Glutamatergic neuron (in vitro differentiated cells): ENCODE measurements at regions not wholly inside any gene's neighbourhood (a gene's known extent, or its start where the extent isn't known, plus 50 kb on each side); places are given as distances from the start of the nearest gene placed in this dataset.

Source experiments
- DNase-seq: peaks from one replicate; pipeline ENCODE4 v3.0.0; 2022
- H3K27ac Mint-ChIP-seq: one replicate; pipeline ENCODE4 v1.8.0; 2020; ENCODE audit warnings: mild to moderate bottlenecking, mixed read lengths, inconsistent platforms; ENCODE audit not compliant: unreplicated experiment
- H3K27me3 Mint-ChIP-seq: one replicate; pipeline ENCODE4 v1.8.0; 2020; ENCODE audit warnings: mild to moderate bottlenecking, moderate library complexity, mixed read lengths, inconsistent platforms; ENCODE audit not compliant: unreplicated experiment
- H3K36me3 Mint-ChIP-seq: one replicate; pipeline ENCODE4 v1.8.0; 2020; ENCODE audit warnings: mild to moderate bottlenecking, mixed read lengths, inconsistent platforms; ENCODE audit not compliant: unreplicated experiment
- H3K4me1 Mint-ChIP-seq: one replicate; pipeline ENCODE4 v1.8.0; 2020; ENCODE audit warnings: mild to moderate bottlenecking, low read depth, mixed read lengths, inconsistent platforms; ENCODE audit not compliant: unreplicated experiment
- H3K4me3 Mint-ChIP-seq: one replicate; pipeline ENCODE4 v1.8.0; 2020; ENCODE audit warnings: mild to moderate bottlenecking, mixed read lengths, inconsistent platforms; ENCODE audit not compliant: unreplicated experiment
- H3K9me3 Mint-ChIP-seq: one replicate; pipeline ENCODE4 v1.8.0; 2020; ENCODE audit warnings: mild to moderate bottlenecking, moderate library complexity, mixed read lengths, inconsistent platforms; ENCODE audit not compliant: unreplicated experiment
- TF ChIP-seq, protein P1 (sequence below): fragments of 200-600 bp; sonication (generic); IDR thresholded peaks from one replicate; pipeline ENCODE4 v1.5.0; 2021; ENCODE audit not compliant: partially characterized antibody, unreplicated experiment

- no peak overlapping the region for H3K4me3 Mint-ChIP-seq
- peaks cover 1% of the 10 kb centered on the region for H3K9me3 Mint-ChIP-seq
- TF ChIP-seq, protein P1, sequence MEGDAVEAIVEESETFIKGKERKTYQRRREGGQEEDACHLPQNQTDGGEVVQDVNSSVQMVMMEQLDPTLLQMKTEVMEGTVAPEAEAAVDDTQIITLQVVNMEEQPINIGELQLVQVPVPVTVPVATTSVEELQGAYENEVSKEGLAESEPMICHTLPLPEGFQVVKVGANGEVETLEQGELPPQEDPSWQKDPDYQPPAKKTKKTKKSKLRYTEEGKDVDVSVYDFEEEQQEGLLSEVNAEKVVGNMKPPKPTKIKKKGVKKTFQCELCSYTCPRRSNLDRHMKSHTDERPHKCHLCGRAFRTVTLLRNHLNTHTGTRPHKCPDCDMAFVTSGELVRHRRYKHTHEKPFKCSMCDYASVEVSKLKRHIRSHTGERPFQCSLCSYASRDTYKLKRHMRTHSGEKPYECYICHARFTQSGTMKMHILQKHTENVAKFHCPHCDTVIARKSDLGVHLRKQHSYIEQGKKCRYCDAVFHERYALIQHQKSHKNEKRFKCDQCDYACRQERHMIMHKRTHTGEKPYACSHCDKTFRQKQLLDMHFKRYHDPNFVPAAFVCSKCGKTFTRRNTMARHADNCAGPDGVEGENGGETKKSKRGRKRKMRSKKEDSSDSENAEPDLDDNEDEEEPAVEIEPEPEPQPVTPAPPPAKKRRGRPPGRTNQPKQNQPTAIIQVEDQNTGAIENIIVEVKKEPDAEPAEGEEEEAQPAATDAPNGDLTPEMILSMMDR = no peak
- H3K27me3 Mint-ChIP-seq = peaks cover 2% of the 10 kb centered on the region
- no peak overlapping the region for H3K27ac Mint-ChIP-seq
- peaks cover 2% of the 10 kb centered on the region for H3K36me3 Mint-ChIP-seq
- H3K4me1 Mint-ChIP-seq = no peaks in the 10 kb centered on the region
- DNase-seq = no peak
These were observed 128.9 kb upstream of the LIMCH1 start for GRCh38 chr4:41408859-41409593.

DNA sequence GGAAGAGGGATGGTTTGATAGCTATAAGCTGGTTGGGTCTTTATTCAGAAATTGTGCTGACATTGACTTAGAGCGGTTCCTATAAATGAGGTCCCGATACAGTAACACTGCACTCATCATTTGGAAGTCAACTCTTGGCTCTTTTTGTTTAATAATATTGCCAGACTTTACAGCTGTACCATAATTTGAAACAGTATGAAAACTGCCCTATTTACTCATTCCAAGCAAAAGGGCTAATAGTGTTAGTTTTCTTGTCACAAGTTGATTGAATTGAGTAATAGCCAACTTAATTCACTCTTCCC is 128.4 kb upstream of the LIMCH1 start:
- Mint-ChIP-seq H3K4me1 (no peaks in the 10 kb centered on the region), H3K27me3 (peaks cover 2% of the 10 kb centered on the region), H3K36me3 (no peaks in the 10 kb centered on the region), H3K27ac (no peak overlapping the region), H3K4me3 (no peak overlapping the region), H3K9me3 (no peaks in the 10 kb centered on the region)
- no peak for DNase-seq
- TF ChIP-seq, protein P1 = no peak

- H3K4me3 Mint-ChIP-seq = no peak overlapping the region
- TF ChIP-seq, protein P1 = no peak
- H3K27ac Mint-ChIP-seq = no peak overlapping the region
- no peaks in the 10 kb centered on the region for H3K9me3 Mint-ChIP-seq
- peaks cover 2% of the 10 kb centered on the region for H3K27me3 Mint-ChIP-seq
- no peaks in the 10 kb centered on the region for H3K4me1 Mint-ChIP-seq
- DNase-seq = no peak
- H3K36me3 Mint-ChIP-seq = no peaks in the 10 kb centered on the region
These were observed 127.9 kb upstream of the LIMCH1 start for GRCh38 chr4:41410049-41410448.

- Mint-ChIP-seq H3K9me3 (no peaks in the 10 kb centered on the region), H3K27me3 (peaks cover 2% of the 10 kb centered on the region), H3K27ac (no peak overlapping the region), H3K4me1 (no peaks in the 10 kb centered on the region), H3K4me3 (no peak overlapping the region), H3K36me3 (no peaks in the 10 kb centered on the region)
- TF ChIP-seq, protein P1 = no peak
- DNase-seq = no peak
These were observed 124.1 kb upstream of the LIMCH1 start for GRCh38 chr4:41413670-41414411.

DNA sequence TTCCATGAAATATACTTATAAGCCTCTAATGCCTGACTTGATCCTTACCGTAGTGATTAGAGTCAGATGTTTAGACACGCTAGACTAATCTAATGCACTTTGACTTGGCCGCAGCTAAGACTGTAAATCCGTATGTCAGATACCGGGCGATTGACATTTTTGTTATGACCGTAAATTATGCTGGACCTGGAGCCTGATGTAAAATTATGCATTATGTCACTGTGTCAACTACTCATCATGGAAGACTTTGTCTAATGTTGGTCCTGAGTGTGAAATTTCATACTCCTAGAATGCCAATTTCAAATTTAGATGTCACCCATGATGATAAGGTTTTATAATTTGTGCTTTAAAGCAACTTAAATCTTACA is 123.6 kb upstream of the LIMCH1 start:
- Mint-ChIP-seq H3K27me3 (peaks cover 2% of the 10 kb centered on the region), H3K9me3 (no peaks in the 10 kb centered on the region), H3K4me1 (no peaks in the 10 kb centered on the region), H3K27ac (no peak overlapping the region), H3K4me3 (no peak overlapping the region), H3K36me3 (no peaks in the 10 kb centered on the region)
- no peak for DNase-seq
- TF ChIP-seq, protein P1 = no peak
